ENCODE measurements at regions not wholly inside any gene's neighbourhood (a gene's known extent, or its start where the extent isn't known, plus 50 kb on each side); places are given as distances from the start of the nearest gene placed in this dataset.

- Histone ChIP-seq H3K36me3 (replicated peaks in 1 of 2; ENCODE audit: control extremely low read depth in 1 of 2, control insufficient read depth in 1 of 2, extremely low read depth in 1 of 2, insufficient read depth in 2 of 2, low read length in 1 of 2) (no peaks in the 10 kb centered on the region), H3K4me3 (ENCODE audit: control extremely low read depth in 1 of 5, extremely low read depth in 1 of 5, insufficient read depth in 1 of 5, low read depth in 2 of 5, low read length in 4 of 5) (no peak overlapping the region), H2AFZ (ENCODE audit: insufficient read depth, low read depth, low read length, poor library complexity, severe bottlenecking) (no peak overlapping the region), H3K79me2 (ENCODE audit: control insufficient read depth, insufficient read depth, low read length) (no peaks in the 10 kb centered on the region), H3K9ac (ENCODE audit: low read length) (no peak overlapping the region), H3K4me1 (ENCODE audit: control insufficient read depth in 2 of 2, insufficient read depth in 2 of 2, low read length in 2 of 2) (no peaks in the 10 kb centered on the region), H3K27me3 (replicated peaks in 1 of 4; ENCODE audit: control extremely low read depth in 1 of 4, control insufficient read depth in 3 of 4, insufficient read depth in 4 of 4, low read length in 3 of 4) (no peaks in the 10 kb centered on the region), H4K20me1 (ENCODE audit: control insufficient read depth, insufficient read depth, low read length, poor library complexity, severe bottlenecking) (no peaks in the 10 kb centered on the region), H3K9me3 (ENCODE audit: control extremely low read depth in 1 of 3, control insufficient read depth in 2 of 3, insufficient read depth in 1 of 3, low read length in 2 of 3) (peaks cover 0 to 4% (median 0%) of the 10 kb centered on the region in 3 donors), H3K4me2 (replicated peaks; ENCODE audit: low read depth, low read length, poor library complexity, severe bottlenecking) (no peak overlapping the region), H3K27ac (ENCODE audit: low read length in 2 of 2) (no peak overlapping the region)
- DNase-seq (no peak), ATAC-seq (ENCODE audit: low read depth) (no peak)
- TF ChIP-seq CTCF (IDR thresholded peaks at IDR 0.05): no peak
- no peak for TF ChIP-seq EZH2 (IDR thresholded peaks at IDR 0.05; ENCODE audit: borderline replicate concordance, insufficient read depth, low read depth, low read length, poor library complexity, severe bottlenecking)
- peaks cover 3% of the 10 kb centered on the region for H3K27me3 Mint-ChIP-seq
- H3K27ac Mint-ChIP-seq: no peak overlapping the region
- no peak overlapping the region for H3K4me3 Mint-ChIP-seq
- CTCF ChIA-PET: interaction anchor here (7.3 kb wide), 1 partner anchor 196 kb away, joined by 50 read pairs; no protein-coding TSS in a partner anchor
- POLR2A ChIA-PET: no interaction called here
- H3K9me3 Mint-ChIP-seq (ENCODE audit: insufficient read depth): no peaks in the 10 kb centered on the region
- H3K4me1 Mint-ChIP-seq: no peaks in the 10 kb centered on the region
- intact Hi-C loops (cut with micrococcal nuclease): no loop called here
These were observed 125.3 kb upstream of the C1QTNF9B start for GRCh38 chr13:24022568-24022967.

- no peak overlapping the region for H3K4me2 ChIP-seq (replicated peaks; ENCODE audit: low read depth, low read length, poor library complexity, severe bottlenecking)
- intact Hi-C loops (cut with micrococcal nuclease): no loop called here
- no peaks in the 10 kb centered on the region for H3K9me3 Mint-ChIP-seq (ENCODE audit: insufficient read depth)
- POLR2A ChIA-PET: no interaction called here
- no peak for ATAC-seq (ENCODE audit: low read depth)
- H3K9ac ChIP-seq (ENCODE audit: low read length): no peak overlapping the region
- no peak for DNase-seq
- H2AFZ ChIP-seq (ENCODE audit: insufficient read depth, low read depth, low read length, poor library complexity, severe bottlenecking): no peak overlapping the region
- peaks cover 3% of the 10 kb centered on the region for H3K27me3 Mint-ChIP-seq
- TF ChIP-seq EZH2 (IDR thresholded peaks at IDR 0.05; ENCODE audit: borderline replicate concordance, insufficient read depth, low read depth, low read length, poor library complexity, severe bottlenecking) (no peak), CTCF (IDR thresholded peaks at IDR 0.05) (no peak)
- no peak overlapping the region for H3K27ac Mint-ChIP-seq
- no peaks in the 10 kb centered on the region for H3K4me1 Mint-ChIP-seq
- H3K4me1 ChIP-seq (ENCODE audit: control insufficient read depth in 2 of 2, insufficient read depth in 2 of 2, low read length in 2 of 2): no peaks in the 10 kb centered on the region
- H3K4me3 Mint-ChIP-seq: no peak overlapping the region
- no peaks in the 10 kb centered on the region for H3K27me3 ChIP-seq (replicated peaks in 1 of 4; ENCODE audit: control extremely low read depth in 1 of 4, control insufficient read depth in 3 of 4, insufficient read depth in 4 of 4, low read length in 3 of 4)
- no peak overlapping the region for H3K27ac ChIP-seq (ENCODE audit: low read length in 2 of 2)
- H3K79me2 ChIP-seq (ENCODE audit: control insufficient read depth, insufficient read depth, low read length): no peaks in the 10 kb centered on the region
- CTCF ChIA-PET: interaction anchor here (7.3 kb wide), 1 partner anchor 196 kb away, joined by 50 read pairs; no protein-coding TSS in a partner anchor
- no peak overlapping the region for H3K4me3 ChIP-seq (ENCODE audit: control extremely low read depth in 1 of 5, extremely low read depth in 1 of 5, insufficient read depth in 1 of 5, low read depth in 2 of 5, low read length in 4 of 5)
- WGBS (ENCODE audit: insufficient coverage): no CpG with 5 or more reads among the region's 1 CpG
- H4K20me1 ChIP-seq (ENCODE audit: control insufficient read depth, insufficient read depth, low read length, poor library complexity, severe bottlenecking): no peaks in the 10 kb centered on the region
- peaks cover 0 to 4% (median 0%) of the 10 kb centered on the region in 3 donors for H3K9me3 ChIP-seq (ENCODE audit: control extremely low read depth in 1 of 3, control insufficient read depth in 2 of 3, insufficient read depth in 1 of 3, low read length in 2 of 3)
- no peaks in the 10 kb centered on the region for H3K36me3 ChIP-seq (replicated peaks in 1 of 2; ENCODE audit: control extremely low read depth in 1 of 2, control insufficient read depth in 1 of 2, extremely low read depth in 1 of 2, insufficient read depth in 2 of 2, low read length in 1 of 2)
These were observed 125.8 kb upstream of the C1QTNF9B start for GRCh38 chr13:24023073-24023472.
